ENCODE measurements at regions not wholly inside any gene's neighbourhood (a gene's known extent, or its start where the extent isn't known, plus 50 kb on each side); places are given as distances from the start of the nearest gene placed in this dataset.

DNA sequence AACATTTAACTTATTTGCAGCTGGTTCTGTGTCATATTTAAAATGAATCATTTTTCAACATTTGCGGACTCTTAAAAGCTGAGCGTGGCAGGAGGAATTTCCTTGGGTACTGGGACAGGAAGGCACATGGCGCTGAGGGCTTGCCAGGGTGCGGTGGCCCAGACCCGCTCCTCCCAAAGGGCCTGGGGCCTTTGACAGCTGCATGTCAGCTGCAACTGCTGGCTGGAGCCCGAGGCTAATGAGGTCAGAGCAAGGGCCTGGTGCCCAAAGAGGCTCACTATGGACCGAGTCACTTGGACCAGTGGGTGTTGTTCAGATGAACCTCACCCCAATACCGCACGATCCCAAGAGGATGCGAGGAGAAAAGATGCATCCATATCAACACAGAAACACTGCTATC is 326.9 kb downstream of the CTTN start:
- TF ChIP-seq EZH2 (IDR thresholded peaks at IDR 0.05; ENCODE audit: insufficient read depth, low read length), result no peak
- TF ChIP-seq, protein P1, sequence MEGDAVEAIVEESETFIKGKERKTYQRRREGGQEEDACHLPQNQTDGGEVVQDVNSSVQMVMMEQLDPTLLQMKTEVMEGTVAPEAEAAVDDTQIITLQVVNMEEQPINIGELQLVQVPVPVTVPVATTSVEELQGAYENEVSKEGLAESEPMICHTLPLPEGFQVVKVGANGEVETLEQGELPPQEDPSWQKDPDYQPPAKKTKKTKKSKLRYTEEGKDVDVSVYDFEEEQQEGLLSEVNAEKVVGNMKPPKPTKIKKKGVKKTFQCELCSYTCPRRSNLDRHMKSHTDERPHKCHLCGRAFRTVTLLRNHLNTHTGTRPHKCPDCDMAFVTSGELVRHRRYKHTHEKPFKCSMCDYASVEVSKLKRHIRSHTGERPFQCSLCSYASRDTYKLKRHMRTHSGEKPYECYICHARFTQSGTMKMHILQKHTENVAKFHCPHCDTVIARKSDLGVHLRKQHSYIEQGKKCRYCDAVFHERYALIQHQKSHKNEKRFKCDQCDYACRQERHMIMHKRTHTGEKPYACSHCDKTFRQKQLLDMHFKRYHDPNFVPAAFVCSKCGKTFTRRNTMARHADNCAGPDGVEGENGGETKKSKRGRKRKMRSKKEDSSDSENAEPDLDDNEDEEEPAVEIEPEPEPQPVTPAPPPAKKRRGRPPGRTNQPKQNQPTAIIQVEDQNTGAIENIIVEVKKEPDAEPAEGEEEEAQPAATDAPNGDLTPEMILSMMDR (IDR thresholded peaks at IDR 0.05; ENCODE audit: insufficient read depth, low read depth, low read length), result no peak
